ENCODE measurements at regions not wholly inside any gene's neighbourhood (a gene's known extent, or its start where the extent isn't known, plus 50 kb on each side); places are given as distances from the start of the nearest gene placed in this dataset.
"Not testable (repeated sequence)": the region's sequence is repeated elsewhere in the genome, so short reads cannot be mapped to it uniquely, and the experiment has no call there.

DNA sequence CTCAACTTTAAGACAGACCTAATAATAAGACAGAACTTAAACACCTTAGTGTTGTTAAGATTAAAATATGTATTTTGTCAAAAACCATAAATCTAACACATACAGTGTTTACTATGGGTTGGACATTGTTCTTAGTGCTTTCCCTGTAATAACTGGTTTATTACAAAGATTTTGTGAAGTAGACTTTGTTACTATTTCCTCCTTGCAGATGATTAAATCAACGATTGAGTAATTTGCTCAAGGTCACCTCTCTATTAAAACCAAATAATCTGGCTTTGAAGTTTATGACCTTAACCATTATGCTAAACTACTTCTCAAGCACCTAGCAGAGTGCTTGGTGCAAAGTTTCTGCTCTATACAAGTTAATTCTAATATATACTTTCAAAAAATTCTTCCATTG is 102.7 kb upstream of the FAM3C start:
- Histone ChIP-seq H3K36me3 (ENCODE audit: control insufficient read depth in 2 of 3, insufficient read depth in 3 of 3, low read length in 3 of 3) (no peaks in the 10 kb centered on the region), H3K27me3 (ENCODE audit: control insufficient read depth in 2 of 2, insufficient read depth in 2 of 2, low read length in 2 of 2) (no peaks in the 10 kb centered on the region), H3K4me3 (ENCODE audit: low read length) (no peak overlapping the region), H3K27ac (ENCODE audit: low read depth, low read length) (no peak overlapping the region), H3K9me3 (ENCODE audit: control insufficient read depth in 2 of 3, low read length in 3 of 3) (no peaks in the 10 kb centered on the region), H3K4me1 (ENCODE audit: control insufficient read depth in 2 of 2, insufficient read depth in 2 of 2, low read length in 2 of 2) (no peaks in the 10 kb centered on the region)
- Mint-ChIP-seq H3K36me3 (peaks cover 0 to 16% (median 0%) of the 10 kb centered on the region in 5 donors), H3K27ac (no peak overlapping the region), H3K4me3 (no peak overlapping the region), H3K4me1 (peaks cover 0 to 19% (median 0%) of the 10 kb centered on the region in 7 donors), H3K9me3 (peaks cover 0 to 13% (median 4%) of the 10 kb centered on the region in 11 donors), H3K27me3 (peaks cover 0 to 12% (median 0%) of the 10 kb centered on the region in 5 donors)
- POLR2A ChIA-PET = no interaction called here
- CTCF ChIA-PET = no interaction called here
- DNase-seq = no peak
- intact Hi-C loops (cut with micrococcal nuclease) = loop anchor here in 1 of 2 donors (1.0 to 2.0 kb wide), 2 partner anchors 31 to 46 kb away; no protein-coding TSS in a partner anchor
- no peak for ATAC-seq

DNA sequence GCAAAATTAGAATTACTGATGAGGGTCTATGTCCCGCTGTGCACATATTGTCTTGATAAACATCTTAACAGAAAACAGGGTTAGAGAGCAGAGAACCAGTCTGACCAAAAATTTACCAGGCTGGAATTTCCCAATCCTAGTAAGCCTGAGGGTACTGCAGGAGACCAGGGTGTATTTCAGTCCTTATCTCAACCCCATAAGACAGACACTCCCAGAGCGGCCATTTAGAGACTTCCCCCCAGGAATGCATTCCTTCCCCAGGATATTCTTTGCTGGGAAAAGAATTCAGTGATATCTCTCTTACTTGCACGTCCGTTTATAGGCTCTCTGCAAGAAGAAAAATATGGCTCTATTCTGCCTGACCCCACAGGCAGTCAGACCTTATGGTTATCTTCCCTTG is 101.4 kb upstream of the FAM3C start:
- Mint-ChIP-seq H3K36me3 (peaks cover 0 to 11% (median 0%) of the 10 kb centered on the region in 5 donors), H3K4me1 (peaks cover 0 to 19% (median 0%) of the 10 kb centered on the region in 7 donors), H3K27me3 (peaks cover 0 to 12% (median 0%) of the 10 kb centered on the region in 5 donors)
- H3K27ac Mint-ChIP-seq; H3K9me3 Mint-ChIP-seq; DNase-seq; H3K27me3 ChIP-seq (ENCODE audit: control insufficient read depth in 2 of 2, insufficient read depth in 2 of 2, low read length in 2 of 2); intact Hi-C loops (cut with micrococcal nuclease); ATAC-seq; H3K9me3 ChIP-seq (ENCODE audit: control insufficient read depth in 2 of 3, low read length in 3 of 3); H3K27ac ChIP-seq (ENCODE audit: low read depth, low read length); H3K4me1 ChIP-seq (ENCODE audit: control insufficient read depth in 2 of 2, insufficient read depth in 2 of 2, low read length in 2 of 2); H3K36me3 ChIP-seq (ENCODE audit: control insufficient read depth in 2 of 3, insufficient read depth in 3 of 3, low read length in 3 of 3); H3K4me3 Mint-ChIP-seq; H3K4me3 ChIP-seq (ENCODE audit: low read length); CTCF ChIA-PET; POLR2A ChIA-PET: not testable (repeated sequence)

DNA sequence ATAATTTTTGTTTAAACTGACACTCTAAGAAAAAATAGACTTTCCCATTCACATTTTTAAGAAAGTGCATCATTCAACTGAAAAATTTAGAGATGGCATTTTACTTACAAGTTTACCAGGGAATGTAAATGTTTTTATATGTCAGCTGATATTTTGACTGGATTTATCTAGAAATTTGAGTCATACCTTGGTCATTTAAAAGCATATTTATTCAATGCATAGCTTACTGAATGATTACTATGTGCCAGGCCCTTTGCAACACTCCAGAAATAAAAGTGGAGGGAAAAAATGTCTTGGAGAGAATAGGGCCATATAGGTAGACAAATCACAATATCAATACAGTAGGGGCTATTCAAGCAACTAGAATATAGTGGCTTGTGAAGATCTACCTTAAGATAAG is 98.4 kb upstream of the FAM3C start:
- H3K27me3 ChIP-seq (ENCODE audit: control insufficient read depth in 2 of 2, insufficient read depth in 2 of 2, low read length in 2 of 2) = no peaks in the 10 kb centered on the region
- Mint-ChIP-seq H3K4me3 (no peak overlapping the region), H3K36me3 (peaks cover 0 to 7% (median 0%) of the 10 kb centered on the region in 5 donors), H3K27ac (no peak overlapping the region), H3K27me3 (peaks cover 0 to 12% (median 0%) of the 10 kb centered on the region in 5 donors), H3K9me3 (peaks cover 0 to 8% (median 0%) of the 10 kb centered on the region in 11 donors), H3K4me1 (peaks cover 0 to 8% (median 0%) of the 10 kb centered on the region in 7 donors)
- DNase-seq (no peak), ATAC-seq (no peak)
- CTCF ChIA-PET = interaction anchor here (0.9 to 1.2 kb wide), 3 partner anchors 22 to 97 kb away, joined by 3 read pairs; no protein-coding TSS in a partner anchor
- no peak overlapping the region for H3K27ac ChIP-seq (ENCODE audit: low read depth, low read length)
- intact Hi-C loops (cut with micrococcal nuclease) = no loop called here
- no peaks in the 10 kb centered on the region for H3K4me1 ChIP-seq (ENCODE audit: control insufficient read depth in 2 of 2, insufficient read depth in 2 of 2, low read length in 2 of 2)
- H3K36me3 ChIP-seq (ENCODE audit: control insufficient read depth in 2 of 3, insufficient read depth in 3 of 3, low read length in 3 of 3) = no peaks in the 10 kb centered on the region
- H3K4me3 ChIP-seq (ENCODE audit: low read length) = no peak overlapping the region
- no peaks in the 10 kb centered on the region for H3K9me3 ChIP-seq (ENCODE audit: control insufficient read depth in 2 of 3, low read length in 3 of 3)
- POLR2A ChIA-PET = interaction anchor here (0.7 kb wide), 1 partner anchor 541 kb away, joined by 3 read pairs; no protein-coding TSS in a partner anchor

DNA sequence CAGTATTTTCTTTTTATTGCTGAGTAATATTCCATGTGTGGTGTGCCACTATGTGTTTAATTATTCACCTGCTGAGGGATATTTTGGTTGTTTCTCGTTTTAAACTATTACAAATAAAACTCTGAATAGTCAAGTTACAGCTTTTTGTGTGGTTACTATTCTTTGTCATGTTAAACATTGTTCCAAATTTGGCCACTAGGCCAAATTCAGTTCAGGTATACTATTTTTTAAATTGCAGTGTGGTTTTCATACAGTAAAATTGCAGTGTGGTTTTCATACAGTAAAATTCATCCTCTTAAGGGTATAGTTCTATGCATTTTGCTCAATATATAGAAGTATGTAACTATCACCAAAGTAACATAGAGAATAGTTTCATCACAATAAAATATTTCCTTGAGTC is 97.4 kb upstream of the FAM3C start:
- POLR2A ChIA-PET = no interaction called here
- Histone ChIP-seq H3K4me1 (ENCODE audit: control insufficient read depth in 2 of 2, insufficient read depth in 2 of 2, low read length in 2 of 2) (no peaks in the 10 kb centered on the region), H3K9me3 (ENCODE audit: control insufficient read depth in 2 of 3, low read length in 3 of 3) (no peaks in the 10 kb centered on the region), H3K4me3 (ENCODE audit: low read length) (no peak overlapping the region), H3K27me3 (ENCODE audit: control insufficient read depth in 2 of 2, insufficient read depth in 2 of 2, low read length in 2 of 2) (no peaks in the 10 kb centered on the region), H3K27ac (ENCODE audit: low read depth, low read length) (no peak overlapping the region), H3K36me3 (ENCODE audit: control insufficient read depth in 2 of 3, insufficient read depth in 3 of 3, low read length in 3 of 3) (no peaks in the 10 kb centered on the region)
- no peak for DNase-seq
- intact Hi-C loops (cut with micrococcal nuclease) = no loop called here
- Mint-ChIP-seq H3K36me3 (peaks cover 0 to 7% (median 0%) of the 10 kb centered on the region in 5 donors), H3K4me1 (peaks cover 0 to 7% (median 0%) of the 10 kb centered on the region in 7 donors), H3K9me3 (peaks cover 0 to 8% (median 0%) of the 10 kb centered on the region in 11 donors), H3K4me3 (no peak overlapping the region), H3K27ac (no peak overlapping the region), H3K27me3 (peaks cover 0 to 12% (median 0%) of the 10 kb centered on the region in 5 donors)
- CTCF ChIA-PET = interaction anchor here (1.0 kb wide), 1 partner anchor 23 kb away, joined by 3 read pairs; no protein-coding TSS in a partner anchor
- no peak for ATAC-seq

- Histone ChIP-seq H3K27me3 (ENCODE audit: control insufficient read depth in 2 of 2, insufficient read depth in 2 of 2, low read length in 2 of 2) (no peaks in the 10 kb centered on the region), H3K4me3 (ENCODE audit: low read length) (no peak overlapping the region), H3K9me3 (ENCODE audit: control insufficient read depth in 2 of 3, low read length in 3 of 3) (no peaks in the 10 kb centered on the region), H3K4me1 (ENCODE audit: control insufficient read depth in 2 of 2, insufficient read depth in 2 of 2, low read length in 2 of 2) (no peaks in the 10 kb centered on the region), H3K27ac (ENCODE audit: low read depth, low read length) (no peak overlapping the region), H3K36me3 (ENCODE audit: control insufficient read depth in 2 of 3, insufficient read depth in 3 of 3, low read length in 3 of 3) (no peaks in the 10 kb centered on the region)
- ChIA-PET CTCF (no interaction called here), POLR2A (no interaction called here)
- peaks cover 0 to 2% (median 0%) of the 10 kb centered on the region in 11 donors for H3K9me3 Mint-ChIP-seq
- no peak overlapping the region for H3K4me3 Mint-ChIP-seq
- DNase-seq (no peak), ATAC-seq (no peak)
- H3K27me3 Mint-ChIP-seq = peaks cover 0 to 4% (median 0%) of the 10 kb centered on the region in 5 donors
- H3K4me1 Mint-ChIP-seq = peaks cover 0 to 4% (median 1%) of the 10 kb centered on the region in 7 donors
- intact Hi-C loops (cut with micrococcal nuclease) = no loop called here
- H3K36me3 Mint-ChIP-seq = no peaks in the 10 kb centered on the region
- no peak overlapping the region for H3K27ac Mint-ChIP-seq
These were observed 94.2 kb upstream of the FAM3C start for GRCh38 chr7:121490309-121490708.

DNA sequence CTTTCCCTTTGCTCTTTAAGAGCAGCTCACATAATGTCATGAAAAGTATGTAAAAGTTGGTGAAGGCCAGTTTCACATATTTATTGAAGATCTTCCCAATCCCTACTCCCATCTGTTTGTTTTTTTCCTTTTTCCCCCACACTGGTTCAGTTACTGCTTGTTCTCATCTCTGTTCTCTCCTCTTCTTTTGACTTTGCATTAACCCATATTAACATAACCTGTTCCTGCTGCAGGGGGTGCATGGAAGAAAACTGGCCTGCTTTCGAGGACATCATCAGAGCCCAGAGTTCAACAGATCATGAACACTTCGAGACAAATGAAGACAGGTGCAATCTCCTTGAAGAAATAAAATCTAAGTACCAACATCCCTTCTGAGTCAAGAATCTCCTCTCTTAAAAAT is 93.3 kb upstream of the FAM3C start:
- no peak overlapping the region for H3K4me3 ChIP-seq (ENCODE audit: low read length)
- H3K27me3 Mint-ChIP-seq = peaks cover 0 to 4% (median 0%) of the 10 kb centered on the region in 5 donors
- H3K36me3 Mint-ChIP-seq = no peaks in the 10 kb centered on the region
- no peaks in the 10 kb centered on the region for H3K4me1 ChIP-seq (ENCODE audit: control insufficient read depth in 2 of 2, insufficient read depth in 2 of 2, low read length in 2 of 2)
- peaks cover 0 to 2% (median 0%) of the 10 kb centered on the region in 11 donors for H3K9me3 Mint-ChIP-seq
- H3K27ac ChIP-seq (ENCODE audit: low read depth, low read length) = no peak overlapping the region
- H3K27ac Mint-ChIP-seq = no peak overlapping the region
- no peak for ATAC-seq
- no peak overlapping the region for H3K4me3 Mint-ChIP-seq
- H3K27me3 ChIP-seq (ENCODE audit: control insufficient read depth in 2 of 2, insufficient read depth in 2 of 2, low read length in 2 of 2) = no peaks in the 10 kb centered on the region
- H3K4me1 Mint-ChIP-seq = peaks cover 0 to 4% (median 1%) of the 10 kb centered on the region in 7 donors
- no peaks in the 10 kb centered on the region for H3K36me3 ChIP-seq (ENCODE audit: control insufficient read depth in 2 of 3, insufficient read depth in 3 of 3, low read length in 3 of 3)
- intact Hi-C loops (cut with micrococcal nuclease) = loop anchor here in 1 of 2 donors (5.0 kb wide), 1 partner anchor 53 kb away; no protein-coding TSS in a partner anchor
- DNase-seq = no peak
- POLR2A ChIA-PET = no interaction called here
- CTCF ChIA-PET = no interaction called here
- H3K9me3 ChIP-seq (ENCODE audit: control insufficient read depth in 2 of 3, low read length in 3 of 3) = no peaks in the 10 kb centered on the region

DNA sequence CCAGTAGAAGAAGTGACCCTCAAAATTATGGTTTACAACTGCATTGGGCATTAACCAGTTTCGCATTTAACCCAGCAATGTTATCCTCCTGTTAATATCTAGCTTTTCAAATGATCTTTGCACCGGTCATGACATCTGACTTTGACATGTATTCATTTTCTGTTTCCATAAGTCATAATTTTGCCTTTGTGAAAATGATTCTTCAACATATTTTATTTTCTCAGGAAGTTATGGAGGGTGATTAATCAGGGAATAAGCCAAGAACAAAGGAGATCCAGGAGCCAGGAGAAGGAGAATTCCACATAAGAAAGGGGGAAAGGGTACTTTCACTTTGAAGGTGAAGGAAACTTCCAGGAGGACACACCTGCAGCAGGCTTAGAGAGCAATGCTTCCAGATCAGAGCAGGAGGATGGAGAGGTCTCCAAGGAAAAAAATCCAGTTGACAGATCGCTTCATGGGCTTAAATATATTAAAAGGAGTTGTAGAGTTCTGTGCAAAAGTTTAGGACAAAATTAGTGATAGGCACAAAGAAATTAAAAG is 92.1 kb upstream of the FAM3C start:
- no peaks in the 10 kb centered on the region for H3K36me3 ChIP-seq (ENCODE audit: control insufficient read depth in 2 of 3, insufficient read depth in 3 of 3, low read length in 3 of 3)
- ChIA-PET POLR2A (no interaction called here), CTCF (no interaction called here)
- Mint-ChIP-seq H3K4me3 (no peak overlapping the region), H3K36me3 (no peaks in the 10 kb centered on the region), H3K27me3 (peaks cover 0 to 4% (median 0%) of the 10 kb centered on the region in 5 donors), H3K27ac (no peak overlapping the region), H3K9me3 (peaks cover 0 to 2% (median 0%) of the 10 kb centered on the region in 11 donors), H3K4me1 (peaks cover 0 to 4% (median 1%) of the 10 kb centered on the region in 7 donors)
- DNase-seq (no peak), ATAC-seq (no peak)
- H3K4me1 ChIP-seq (ENCODE audit: control insufficient read depth in 2 of 2, insufficient read depth in 2 of 2, low read length in 2 of 2) = no peaks in the 10 kb centered on the region
- intact Hi-C loops (cut with micrococcal nuclease) = loop anchor here in 1 of 2 donors (5.0 kb wide), 1 partner anchor 54 kb away; no protein-coding TSS in a partner anchor
- H3K27me3 ChIP-seq (ENCODE audit: control insufficient read depth in 2 of 2, insufficient read depth in 2 of 2, low read length in 2 of 2) = no peaks in the 10 kb centered on the region
- H3K27ac ChIP-seq (ENCODE audit: low read depth, low read length) = no peak overlapping the region
- H3K4me3 ChIP-seq (ENCODE audit: low read length) = no peak overlapping the region
- H3K9me3 ChIP-seq (ENCODE audit: control insufficient read depth in 2 of 3, low read length in 3 of 3) = no peaks in the 10 kb centered on the region
